Endothelial cell (in vitro differentiated cells): ENCODE measurements at regions not wholly inside any gene's neighbourhood (a gene's known extent, or its start where the extent isn't known, plus 50 kb on each side); places are given as distances from the start of the nearest gene placed in this dataset.

Source experiments
- DNase-seq: peaks from one replicate; pipeline ENCODE4 v3.0.0; 2021; ENCODE audit warnings: low spot score
- H3K27ac Mint-ChIP-seq: one replicate; pipeline ENCODE4 v1.8.0; 2021; ENCODE audit warnings: mixed read lengths, inconsistent platforms; ENCODE audit not compliant: unreplicated experiment
- H3K27me3 Mint-ChIP-seq: one replicate; pipeline ENCODE4 v1.8.0; 2021; ENCODE audit warnings: mild to moderate bottlenecking, moderate library complexity, mixed read lengths, inconsistent platforms; ENCODE audit not compliant: unreplicated experiment
- H3K36me3 Mint-ChIP-seq: one replicate; pipeline ENCODE4 v1.8.0; 2021; ENCODE audit warnings: mild to moderate bottlenecking, low read depth, mixed read lengths, inconsistent platforms; ENCODE audit not compliant: unreplicated experiment
- H3K4me1 Mint-ChIP-seq: one replicate; pipeline ENCODE4 v1.8.0; 2021; ENCODE audit warnings: mild to moderate bottlenecking, mixed read lengths, inconsistent platforms; ENCODE audit not compliant: unreplicated experiment
- H3K4me3 Mint-ChIP-seq: one replicate; pipeline ENCODE4 v1.8.0; 2021; ENCODE audit warnings: mild to moderate bottlenecking, mixed read lengths, inconsistent platforms; ENCODE audit not compliant: unreplicated experiment
- H3K9me3 Mint-ChIP-seq: one replicate; pipeline ENCODE4 v1.8.0; 2021; ENCODE audit warnings: mixed read lengths, inconsistent platforms; ENCODE audit not compliant: unreplicated experiment
- TF ChIP-seq, protein P1 (sequence below): fragments of 200-600 bp; sonication (generic); IDR thresholded peaks from one replicate; pipeline ENCODE4 v1.5.0; 2021; ENCODE audit warnings: antibody characterized with exemption; ENCODE audit not compliant: unreplicated experiment

DNA sequence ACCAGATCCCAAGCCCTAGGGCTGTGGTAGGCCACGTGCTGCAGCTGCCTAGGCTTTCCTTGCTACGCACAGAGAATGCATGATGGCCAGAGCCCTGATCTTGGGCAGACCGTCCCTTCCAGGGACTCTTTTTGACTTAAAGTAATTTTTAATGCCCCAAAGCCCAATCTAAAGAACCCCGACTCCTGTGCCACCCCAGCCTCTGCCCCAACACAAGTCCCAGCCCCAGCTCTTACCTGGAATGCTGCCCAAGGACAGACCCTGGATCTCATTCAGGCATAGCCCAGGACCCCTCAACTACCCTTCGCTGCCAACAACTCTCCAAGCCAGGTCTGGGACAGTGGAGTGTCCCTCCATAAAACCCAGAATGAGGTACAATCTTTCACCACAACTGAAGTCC is 211.7 kb upstream of the B3GAT1 start:
- H3K4me3 Mint-ChIP-seq: no peak overlapping the region
- H3K27ac Mint-ChIP-seq: no peak overlapping the region
- no peaks in the 10 kb centered on the region for H3K9me3 Mint-ChIP-seq
- peaks cover 7% of the 10 kb centered on the region for H3K4me1 Mint-ChIP-seq
- TF ChIP-seq, protein P1, sequence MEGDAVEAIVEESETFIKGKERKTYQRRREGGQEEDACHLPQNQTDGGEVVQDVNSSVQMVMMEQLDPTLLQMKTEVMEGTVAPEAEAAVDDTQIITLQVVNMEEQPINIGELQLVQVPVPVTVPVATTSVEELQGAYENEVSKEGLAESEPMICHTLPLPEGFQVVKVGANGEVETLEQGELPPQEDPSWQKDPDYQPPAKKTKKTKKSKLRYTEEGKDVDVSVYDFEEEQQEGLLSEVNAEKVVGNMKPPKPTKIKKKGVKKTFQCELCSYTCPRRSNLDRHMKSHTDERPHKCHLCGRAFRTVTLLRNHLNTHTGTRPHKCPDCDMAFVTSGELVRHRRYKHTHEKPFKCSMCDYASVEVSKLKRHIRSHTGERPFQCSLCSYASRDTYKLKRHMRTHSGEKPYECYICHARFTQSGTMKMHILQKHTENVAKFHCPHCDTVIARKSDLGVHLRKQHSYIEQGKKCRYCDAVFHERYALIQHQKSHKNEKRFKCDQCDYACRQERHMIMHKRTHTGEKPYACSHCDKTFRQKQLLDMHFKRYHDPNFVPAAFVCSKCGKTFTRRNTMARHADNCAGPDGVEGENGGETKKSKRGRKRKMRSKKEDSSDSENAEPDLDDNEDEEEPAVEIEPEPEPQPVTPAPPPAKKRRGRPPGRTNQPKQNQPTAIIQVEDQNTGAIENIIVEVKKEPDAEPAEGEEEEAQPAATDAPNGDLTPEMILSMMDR: no peak
- H3K36me3 Mint-ChIP-seq: no peaks in the 10 kb centered on the region
- H3K27me3 Mint-ChIP-seq: no peaks in the 10 kb centered on the region
- DNase-seq: no peak

DNA sequence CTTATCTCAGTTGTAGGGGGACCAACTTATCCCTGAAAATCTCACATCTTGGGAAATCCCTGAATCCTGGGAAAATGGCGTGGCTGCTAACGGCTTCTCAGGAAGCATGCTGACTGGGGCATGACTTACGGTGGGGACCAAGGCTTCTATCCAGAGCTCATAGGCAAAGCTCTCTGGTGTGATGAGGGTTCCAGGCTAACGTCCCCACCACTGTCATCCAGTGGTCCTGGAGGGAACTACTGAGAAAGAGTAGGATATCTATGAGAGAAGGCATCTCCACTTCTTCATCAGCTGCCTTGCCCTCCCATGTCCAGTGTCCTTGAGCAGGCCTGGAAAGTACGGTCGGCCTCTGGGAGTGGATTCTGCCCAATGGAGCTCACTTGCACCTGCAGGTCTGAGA is 210.4 kb upstream of the B3GAT1 start:
- Mint-ChIP-seq H3K4me3 (no peak overlapping the region), H3K9me3 (no peaks in the 10 kb centered on the region), H3K4me1 (peaks cover 7% of the 10 kb centered on the region), H3K27me3 (no peaks in the 10 kb centered on the region), H3K36me3 (no peaks in the 10 kb centered on the region), H3K27ac (no peak overlapping the region)
- TF ChIP-seq, protein P1: no peak
- no peak for DNase-seq

DNA sequence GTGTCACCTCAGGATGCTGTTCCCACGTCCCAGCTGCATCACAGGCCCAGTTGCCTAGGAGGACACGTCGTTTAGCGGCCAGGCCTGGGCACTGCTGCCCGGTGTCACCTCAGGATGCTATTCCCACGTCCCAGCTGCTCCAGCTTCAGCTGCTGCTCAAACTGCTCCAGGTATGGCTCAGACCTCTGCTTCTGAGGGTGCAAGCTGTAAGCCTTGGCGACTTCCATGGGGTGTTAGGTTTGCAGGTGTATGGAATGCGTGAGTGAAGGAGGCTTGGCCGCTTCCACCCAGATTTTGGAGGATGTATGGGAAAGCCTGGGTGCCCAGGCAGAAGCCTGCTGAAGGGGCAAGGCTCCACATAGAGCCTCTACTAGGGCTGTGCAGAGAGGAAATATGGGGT is 205.3 kb upstream of the B3GAT1 start:
- H3K27me3 Mint-ChIP-seq: peaks cover 5% of the 10 kb centered on the region
- TF ChIP-seq, protein P1: no peak
- H3K4me1 Mint-ChIP-seq: peaks cover 7% of the 10 kb centered on the region
- no peak for DNase-seq
- no peak overlapping the region for H3K27ac Mint-ChIP-seq
- H3K36me3 Mint-ChIP-seq: no peaks in the 10 kb centered on the region
- H3K4me3 Mint-ChIP-seq: no peak overlapping the region
- H3K9me3 Mint-ChIP-seq: no peaks in the 10 kb centered on the region

DNA sequence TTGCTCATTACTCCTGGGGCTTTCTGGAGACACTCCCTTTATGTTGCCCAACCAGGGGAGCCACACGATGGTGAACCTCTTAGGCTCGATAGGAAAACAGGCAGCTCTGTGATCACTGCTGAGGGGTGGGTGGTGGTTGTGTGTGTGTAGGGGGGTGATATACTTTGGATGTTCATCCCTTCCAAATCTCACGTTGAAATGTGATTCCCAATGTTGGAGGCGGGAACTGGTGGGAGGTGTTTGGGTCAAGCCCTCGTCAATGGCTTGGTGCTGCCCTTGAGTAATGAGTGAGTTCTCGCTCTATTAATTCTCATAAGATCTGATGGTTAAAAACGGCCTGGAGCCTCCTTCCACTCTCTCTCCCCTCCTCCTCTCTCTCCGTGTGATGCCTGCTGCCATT is 204.0 kb upstream of the B3GAT1 start:
- Mint-ChIP-seq H3K9me3 (no peaks in the 10 kb centered on the region), H3K27me3 (peaks cover 8% of the 10 kb centered on the region), H3K4me1 (peaks cover under 1% of the 10 kb centered on the region), H3K36me3 (peaks cover 3% of the 10 kb centered on the region), H3K4me3 (no peak overlapping the region), H3K27ac (no peak overlapping the region)
- no peak for DNase-seq
- TF ChIP-seq, protein P1: no peak

DNA sequence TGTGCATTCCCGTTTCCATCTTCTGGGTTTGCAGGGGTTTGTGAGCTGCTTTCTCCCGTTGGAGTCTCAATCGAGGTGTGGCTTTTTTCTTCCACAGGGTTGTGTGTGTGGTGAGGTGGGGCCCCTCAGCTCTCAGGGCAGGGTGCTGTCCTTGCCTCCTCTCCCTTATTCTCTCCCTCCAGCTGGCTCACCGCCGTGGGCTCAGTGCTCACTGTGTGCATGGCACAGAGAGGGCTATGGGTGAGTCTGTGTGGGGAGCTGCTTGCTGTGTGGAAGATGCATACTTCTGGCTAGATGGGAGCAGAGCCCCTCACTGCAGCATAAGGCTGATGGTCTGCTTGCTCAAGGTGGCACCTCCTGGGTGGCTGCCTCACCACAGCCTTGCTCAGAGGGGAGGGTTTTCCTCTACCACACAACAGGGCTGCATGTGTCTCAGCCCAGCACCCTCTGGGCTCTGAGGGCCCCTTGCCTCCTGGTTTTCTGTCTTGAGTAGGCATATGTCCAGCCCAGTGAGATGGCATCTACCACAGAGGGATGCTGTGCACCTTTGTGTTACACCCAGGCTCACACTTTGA is 203.1 kb upstream of the B3GAT1 start:
- Mint-ChIP-seq H3K4me3 (no peak overlapping the region), H3K27me3 (peaks cover 8% of the 10 kb centered on the region), H3K4me1 (no peaks in the 10 kb centered on the region), H3K27ac (no peak overlapping the region), H3K9me3 (no peaks in the 10 kb centered on the region), H3K36me3 (peaks cover 3% of the 10 kb centered on the region)
- TF ChIP-seq, protein P1: no peak
- no peak for DNase-seq
